ENCODE measurements at regions not wholly inside any gene's neighbourhood (a gene's known extent, or its start where the extent isn't known, plus 50 kb on each side); places are given as distances from the start of the nearest gene placed in this dataset.

DNA sequence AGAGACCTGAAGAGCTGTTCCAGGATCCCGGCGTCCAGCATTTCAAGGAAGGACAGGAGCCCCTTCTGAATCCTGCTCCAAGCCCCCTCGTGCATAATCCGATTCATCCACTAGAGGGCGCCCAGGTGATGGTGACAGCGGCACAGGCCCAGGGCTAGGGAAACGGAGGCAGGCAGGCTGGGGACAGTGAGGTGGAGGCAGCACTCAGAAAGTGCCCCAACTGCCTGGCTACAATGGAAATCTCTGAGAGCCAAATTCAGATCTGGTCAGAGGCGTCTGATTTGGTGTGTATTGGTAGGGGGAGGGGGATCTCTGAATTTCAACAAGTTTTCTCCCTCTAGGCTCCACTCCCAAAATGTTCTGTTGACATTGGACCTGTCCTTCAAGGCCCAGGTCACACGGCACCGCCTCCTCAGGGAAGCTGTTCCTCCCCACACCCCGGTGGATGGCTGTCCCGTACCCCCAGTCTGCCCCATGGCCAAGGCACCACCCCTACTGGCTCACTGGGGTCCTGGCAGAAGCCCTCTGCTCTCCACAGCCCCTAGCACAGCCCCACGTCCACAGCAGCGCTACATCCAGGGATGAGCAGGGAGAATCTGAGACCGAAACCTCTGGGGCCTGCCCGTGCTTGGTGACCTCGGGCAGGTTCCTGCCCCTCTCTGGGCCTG, 142.9 kb downstream of the CRYBB2 start:
- Histone ChIP-seq H3K36me3 (ENCODE audit: low read depth) (no peaks in the 10 kb centered on the region), H3K9ac (no peak overlapping the region), H3K27me3 (replicated peaks; ENCODE audit: insufficient read depth) (no peaks in the 10 kb centered on the region), H3K9me2 (ENCODE audit: insufficient read depth) (no peaks in the 10 kb centered on the region), H3F3A (ENCODE audit: insufficient read depth) (no peaks in the 10 kb centered on the region), H2AFZ (no peak overlapping the region), H3K4me1 (ENCODE audit: insufficient read depth) (no peaks in the 10 kb centered on the region), H3K4me2 (ENCODE audit: unreplicated experiment) (no peak overlapping the region), H4K20me1 (ENCODE audit: insufficient read depth) (no peaks in the 10 kb centered on the region), H3K4me3 (no peak overlapping the region), H3K9me3 (ENCODE audit: low read depth) (no peaks in the 10 kb centered on the region), H3K79me2 (ENCODE audit: insufficient read depth) (no peaks in the 10 kb centered on the region), H3K27ac (no peak overlapping the region)
- 34 to 37% methylated on average over 17 of the region's 17 CpGs for WGBS, 2 experiments (ENCODE audit: low coverage in 1 of 2, low lambda C conversion rate in 2 of 2, missing lambda C conversion rate in 2 of 2)
- TF ChIP-seq EZH2 (IDR thresholded peaks at IDR 0.05; ENCODE audit: insufficient read depth, poor library complexity, severe bottlenecking), result no peak
- no peak for TF ChIP-seq EZH2phosphoT487 (IDR thresholded peaks at IDR 0.05; ENCODE audit: insufficient read depth, low read depth)
- in situ Hi-C loops (cut with MboI), result no loop called here
- peak; percentile 62 for DNase-seq

GRCh38 chr22:25362883-25363240, 143.4 kb downstream of the CRYBB2 start:
- Histone ChIP-seq H3K27me3 (replicated peaks; ENCODE audit: insufficient read depth) (no peaks in the 10 kb centered on the region), H3K4me3 (no peak overlapping the region), H3K4me1 (ENCODE audit: insufficient read depth) (no peaks in the 10 kb centered on the region), H3K9me3 (ENCODE audit: low read depth) (no peaks in the 10 kb centered on the region), H3K9ac (no peak overlapping the region), H3K4me2 (ENCODE audit: unreplicated experiment) (no peak overlapping the region), H3K9me2 (ENCODE audit: insufficient read depth) (no peaks in the 10 kb centered on the region), H3K79me2 (ENCODE audit: insufficient read depth) (no peaks in the 10 kb centered on the region), H4K20me1 (ENCODE audit: insufficient read depth) (no peaks in the 10 kb centered on the region), H3K27ac (no peak overlapping the region), H3F3A (ENCODE audit: insufficient read depth) (no peaks in the 10 kb centered on the region), H2AFZ (no peak overlapping the region), H3K36me3 (ENCODE audit: low read depth) (no peaks in the 10 kb centered on the region)
- no peak for DNase-seq
- in situ Hi-C loops (cut with MboI), result no loop called here
- TF ChIP-seq EZH2 (IDR thresholded peaks at IDR 0.05; ENCODE audit: insufficient read depth, poor library complexity, severe bottlenecking), result no peak
- no peak for TF ChIP-seq EZH2phosphoT487 (IDR thresholded peaks at IDR 0.05; ENCODE audit: insufficient read depth, low read depth)
- 64 to 67% methylated on average over 11 of the region's 11 CpGs for WGBS, 2 experiments (ENCODE audit: low coverage in 1 of 2, low lambda C conversion rate in 2 of 2, missing lambda C conversion rate in 2 of 2)

DNA sequence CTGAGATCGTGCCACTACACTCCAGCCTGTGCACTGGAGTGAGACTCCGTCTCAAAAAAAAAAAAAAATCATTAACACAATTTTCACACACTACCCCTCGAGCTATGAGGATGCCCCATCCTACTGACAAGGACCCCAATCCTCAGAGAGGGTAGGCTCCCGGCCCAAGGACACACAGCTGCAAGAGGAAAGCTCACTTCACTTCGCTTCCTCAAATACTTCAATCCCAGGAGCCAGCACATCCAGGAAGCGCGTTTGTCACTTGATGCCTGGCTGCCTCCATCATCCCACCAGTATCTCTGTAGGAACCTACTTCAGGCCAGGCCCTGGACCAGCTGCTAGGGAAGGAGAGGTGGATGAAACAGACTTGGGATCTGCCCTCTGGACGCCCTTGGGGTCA, 144.0 kb downstream of the CRYBB2 start:
- in situ Hi-C loops (cut with MboI), result no loop called here
- no peaks in the 10 kb centered on the region for H3K9me3 ChIP-seq (ENCODE audit: low read depth)
- H3K27ac ChIP-seq, result no peak overlapping the region
- TF ChIP-seq EZH2 (IDR thresholded peaks at IDR 0.05; ENCODE audit: insufficient read depth, poor library complexity, severe bottlenecking), result no peak
- TF ChIP-seq EZH2phosphoT487 (IDR thresholded peaks at IDR 0.05; ENCODE audit: insufficient read depth, low read depth), result no peak
- H3K36me3 ChIP-seq (ENCODE audit: low read depth), result no peaks in the 10 kb centered on the region
- H3K27me3 ChIP-seq (replicated peaks; ENCODE audit: insufficient read depth), result no peaks in the 10 kb centered on the region
- 87 to 93% methylated on average over 8 of the region's 8 CpGs for WGBS, 2 experiments (ENCODE audit: low coverage in 1 of 2, low lambda C conversion rate in 2 of 2, missing lambda C conversion rate in 2 of 2)
- DNase-seq, result no peak
- H3K9ac ChIP-seq, result no peak overlapping the region
- H2AFZ ChIP-seq, result no peak overlapping the region
- 0 out of 2 replicates have a peak, but pooled peaks cover 5% of the 10 kb centered on the region for H3K4me1 ChIP-seq (ENCODE audit: insufficient read depth)
- H3K4me3 ChIP-seq, result no peak overlapping the region
- H3K4me2 ChIP-seq (ENCODE audit: unreplicated experiment), result no peak overlapping the region
- no peaks in the 10 kb centered on the region for H3K79me2 ChIP-seq (ENCODE audit: insufficient read depth)
- no peaks in the 10 kb centered on the region for H3K9me2 ChIP-seq (ENCODE audit: insufficient read depth)
- no peaks in the 10 kb centered on the region for H3F3A ChIP-seq (ENCODE audit: insufficient read depth)
- no peaks in the 10 kb centered on the region for H4K20me1 ChIP-seq (ENCODE audit: insufficient read depth)

GRCh38 chr22:25364281-25364680, 144.8 kb downstream of the CRYBB2 start:
- DNase-seq, result no peak
- TF ChIP-seq EZH2 (IDR thresholded peaks at IDR 0.05; ENCODE audit: insufficient read depth, poor library complexity, severe bottlenecking) (no peak), EZH2phosphoT487 (IDR thresholded peaks at IDR 0.05; ENCODE audit: insufficient read depth, low read depth) (no peak)
- no peaks in the 10 kb centered on the region for H3F3A ChIP-seq (ENCODE audit: insufficient read depth)
- no peaks in the 10 kb centered on the region for H4K20me1 ChIP-seq (ENCODE audit: insufficient read depth)
- H3K9me2 ChIP-seq (ENCODE audit: insufficient read depth), result no peaks in the 10 kb centered on the region
- H3K9me3 ChIP-seq (ENCODE audit: low read depth), result no peaks in the 10 kb centered on the region
- no peak overlapping the region for H3K4me3 ChIP-seq
- H3K4me2 ChIP-seq (ENCODE audit: unreplicated experiment), result no peak overlapping the region
- H3K27ac ChIP-seq, result no peak overlapping the region
- H3K4me1 ChIP-seq (ENCODE audit: insufficient read depth), result 0 out of 2 replicates have a peak, but pooled peaks cover 6% of the 10 kb centered on the region
- no peaks in the 10 kb centered on the region for H3K79me2 ChIP-seq (ENCODE audit: insufficient read depth)
- H3K9ac ChIP-seq, result no peak overlapping the region
- H3K27me3 ChIP-seq (replicated peaks; ENCODE audit: insufficient read depth), result no peaks in the 10 kb centered on the region
- H2AFZ ChIP-seq, result no peak overlapping the region
- in situ Hi-C loops (cut with MboI), result no loop called here
- no peaks in the 10 kb centered on the region for H3K36me3 ChIP-seq (ENCODE audit: low read depth)
- WGBS, 2 experiments (ENCODE audit: low coverage in 1 of 2, low lambda C conversion rate in 2 of 2, missing lambda C conversion rate in 2 of 2), result 85 to 88% methylated on average over 1 of the region's 1 CpG

Measured in GM23248 (cell line).